CD4-positive, alpha-beta T cell (primary cell): ENCODE measurements at regions not wholly inside any gene's neighbourhood (a gene's known extent, or its start where the extent isn't known, plus 50 kb on each side); places are given as distances from the start of the nearest gene placed in this dataset.

Source experiments
- ATAC-seq: fragments of 200-7000 bp; cut with Tn5 transposase; one replicate; pipeline ENCODE4 v1.10.0; 2022; ENCODE audit warnings: mild to moderate bottlenecking; ENCODE audit not compliant: poor library complexity
- CTCF ChIA-PET: fragments of 350-600 bp; sonication (Branson Sonifier 250); formaldehyde crosslinking; loops from one replicate; lab custom pipeline; 2021; ENCODE audit warnings: antibody characterized with exemption, inconsistent platforms; lab: Charles Lee
- POLR2A ChIA-PET: fragments of 350-600 bp; sonication (Branson Sonifier 250); formaldehyde crosslinking; loops from one replicate; lab custom pipeline; 2021; ENCODE audit warnings: antibody characterized with exemption, inconsistent platforms; lab: Charles Lee
- DNase-seq, 14 experiments: peaks; one replicate each; pipeline ENCODE4 v3.0.0-alpha.2; 2013 to 2020; ENCODE audit warnings: mixed read lengths in 2 of 14
- H3K27ac ChIP-seq, 2 donors: one replicate each; pipeline versions ENCODE4 v1.5.1 to v1.7.0; 2013; ENCODE audit warnings: low read length in 2 of 2, low read depth in 1 of 2, mild to moderate bottlenecking in 1 of 2
- H3K27me3 ChIP-seq, 2 experiments: 1 replicate in 1 of 2; 2 replicates in 1 of 2; pipeline versions ENCODE4 v1.6.1 to v1.7.0; 2013; ENCODE audit warnings: low read length in 2 of 2, control low read depth in 1 of 2, mild to moderate bottlenecking in 1 of 2, moderate library complexity in 1 of 2; ENCODE audit not compliant: insufficient read depth in 2 of 2, control insufficient read depth in 1 of 2
- H3K36me3 ChIP-seq: one replicate; pipeline ENCODE4 v1.6.1; 2013; ENCODE audit warnings: low read length, control low read depth; ENCODE audit not compliant: insufficient read depth
- H3K4me1 ChIP-seq: one replicate; pipeline ENCODE4 v1.6.1; 2013; ENCODE audit warnings: low read length, control low read depth; ENCODE audit not compliant: insufficient read depth
- H3K4me3 ChIP-seq: one replicate; pipeline ENCODE4 v1.5.1; 2013; ENCODE audit warnings: mild to moderate bottlenecking, low read length, moderate library complexity
- H3K9me3 ChIP-seq, 2 experiments: 1 replicate in 1 of 2; 2 replicates in 1 of 2; pipeline versions ENCODE4 v1.6.1 to v1.7.0; 2013; ENCODE audit warnings: low read length in 2 of 2, mild to moderate bottlenecking in 2 of 2, control low read depth in 1 of 2, moderate library complexity in 1 of 2; ENCODE audit not compliant: control insufficient read depth in 1 of 2, insufficient read depth in 1 of 2
- H3K27ac Mint-ChIP-seq: one replicate; pipeline ENCODE4 v1.8.0; 2020; ENCODE audit warnings: mixed read lengths
- H3K27me3 Mint-ChIP-seq: one replicate; pipeline ENCODE4 v1.8.0; 2021; ENCODE audit warnings: mixed read lengths
- H3K36me3 Mint-ChIP-seq: one replicate; pipeline ENCODE4 v1.8.0; 2021; ENCODE audit warnings: low read depth, mixed read lengths
- H3K4me1 Mint-ChIP-seq: one replicate; pipeline ENCODE4 v1.8.0; 2021; ENCODE audit warnings: low read depth, mixed read lengths
- H3K4me3 Mint-ChIP-seq: one replicate; pipeline ENCODE4 v1.8.0; 2020; ENCODE audit warnings: mild to moderate bottlenecking, mixed read lengths
- H3K9me3 Mint-ChIP-seq: one replicate; pipeline ENCODE4 v1.8.0; 2020; ENCODE audit warnings: mixed read lengths
- intact Hi-C, 2 experiments: fragments of 100-400 bp; cut with DNase I in 1 of 2; cut with micrococcal nuclease in 1 of 2; formaldehyde crosslinking; loops; one replicate each; pipeline versions ENCODE4 v1.15.1 to v1.9.0; 2023 to 2025; cut with DNase I, micrococcal nuclease
- TF ChIP-seq, protein P1 (sequence below): fragments of 200-600 bp; IDR thresholded peaks from one replicate; pipeline ENCODE4 v1.8.0; 2022; ENCODE audit warnings: antibody characterized with exemption, mild to moderate bottlenecking

GRCh38 chr2:18411626-18412025, 148.8 kb downstream of the RDH14 start:
- Histone ChIP-seq H3K27ac (no peak overlapping the region), H3K36me3 (no peaks in the 10 kb centered on the region), H3K9me3 (no peaks in the 10 kb centered on the region), H3K4me1 (no peaks in the 10 kb centered on the region), H3K27me3 (peaks cover 0 to 8% of the 10 kb centered on the region in 2 experiments), H3K4me3 (no peak overlapping the region)
- H3K27me3 Mint-ChIP-seq: peaks cover 28% of the 10 kb centered on the region
- DNase-seq (no peak), ATAC-seq (no peak)
- H3K4me3 Mint-ChIP-seq: no peak overlapping the region
- intact Hi-C loops: no loop called here
- no peaks in the 10 kb centered on the region for H3K4me1 Mint-ChIP-seq
- no peaks in the 10 kb centered on the region for H3K9me3 Mint-ChIP-seq
- TF ChIP-seq, protein P1, sequence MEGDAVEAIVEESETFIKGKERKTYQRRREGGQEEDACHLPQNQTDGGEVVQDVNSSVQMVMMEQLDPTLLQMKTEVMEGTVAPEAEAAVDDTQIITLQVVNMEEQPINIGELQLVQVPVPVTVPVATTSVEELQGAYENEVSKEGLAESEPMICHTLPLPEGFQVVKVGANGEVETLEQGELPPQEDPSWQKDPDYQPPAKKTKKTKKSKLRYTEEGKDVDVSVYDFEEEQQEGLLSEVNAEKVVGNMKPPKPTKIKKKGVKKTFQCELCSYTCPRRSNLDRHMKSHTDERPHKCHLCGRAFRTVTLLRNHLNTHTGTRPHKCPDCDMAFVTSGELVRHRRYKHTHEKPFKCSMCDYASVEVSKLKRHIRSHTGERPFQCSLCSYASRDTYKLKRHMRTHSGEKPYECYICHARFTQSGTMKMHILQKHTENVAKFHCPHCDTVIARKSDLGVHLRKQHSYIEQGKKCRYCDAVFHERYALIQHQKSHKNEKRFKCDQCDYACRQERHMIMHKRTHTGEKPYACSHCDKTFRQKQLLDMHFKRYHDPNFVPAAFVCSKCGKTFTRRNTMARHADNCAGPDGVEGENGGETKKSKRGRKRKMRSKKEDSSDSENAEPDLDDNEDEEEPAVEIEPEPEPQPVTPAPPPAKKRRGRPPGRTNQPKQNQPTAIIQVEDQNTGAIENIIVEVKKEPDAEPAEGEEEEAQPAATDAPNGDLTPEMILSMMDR: no peak
- ChIA-PET CTCF (interaction anchor here (1.1 kb wide), 1 partner anchor 9 kb away, joined by 3 read pairs; no protein-coding TSS in a partner anchor), POLR2A (no interaction called here)
- H3K27ac Mint-ChIP-seq: no peak overlapping the region
- no peaks in the 10 kb centered on the region for H3K36me3 Mint-ChIP-seq

- no peak overlapping the region for H3K27ac ChIP-seq
- Mint-ChIP-seq H3K27ac (no peak overlapping the region), H3K27me3 (peaks cover 33% of the 10 kb centered on the region), H3K4me3 (no peak overlapping the region), H3K9me3 (no peaks in the 10 kb centered on the region), H3K4me1 (no peaks in the 10 kb centered on the region), H3K36me3 (no peaks in the 10 kb centered on the region)
- ATAC-seq (no peak), DNase-seq (no peak)
- H3K9me3 ChIP-seq: no peaks in the 10 kb centered on the region
- H3K27me3 ChIP-seq: peaks cover 0 to 8% of the 10 kb centered on the region in 2 experiments
- TF ChIP-seq, protein P1: no peak
- no peaks in the 10 kb centered on the region for H3K36me3 ChIP-seq
- intact Hi-C loops: no loop called here
- ChIA-PET CTCF (no interaction called here), POLR2A (no interaction called here)
- no peak overlapping the region for H3K4me3 ChIP-seq
- H3K4me1 ChIP-seq: no peaks in the 10 kb centered on the region
Measured at GRCh38 chr2:18410543-18410942, 149.9 kb downstream of the RDH14 start.

DNA sequence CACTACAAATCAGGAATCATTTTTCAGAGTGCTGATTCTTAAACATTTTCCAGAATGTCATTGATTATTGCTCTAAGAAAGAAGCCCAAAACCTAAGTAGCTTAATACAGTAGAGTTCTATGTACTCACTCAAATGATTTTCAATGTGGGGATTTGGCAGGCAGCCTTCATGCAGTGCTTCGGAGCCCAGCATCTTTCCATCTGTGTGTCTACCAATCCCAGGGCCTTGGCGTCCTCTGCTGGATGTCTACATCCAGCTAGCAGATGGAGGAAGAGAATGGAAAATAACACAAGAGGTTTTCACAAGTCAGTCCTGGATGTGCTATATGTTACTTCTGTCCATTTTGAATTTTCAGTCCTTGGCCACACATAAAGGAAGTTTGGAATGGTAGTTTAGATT, 151.8 kb downstream of the RDH14 start:
- H3K27me3 Mint-ChIP-seq: peaks cover 33% of the 10 kb centered on the region
- ChIA-PET POLR2A (no interaction called here), CTCF (interaction anchor here (1.5 kb wide), 1 partner anchor 10 kb away, joined by 3 read pairs; no protein-coding TSS in a partner anchor)
- Histone ChIP-seq H3K9me3 (no peaks in the 10 kb centered on the region), H3K4me1 (no peaks in the 10 kb centered on the region), H3K4me3 (no peak overlapping the region), H3K36me3 (no peaks in the 10 kb centered on the region), H3K27ac (no peak overlapping the region), H3K27me3 (peaks cover 0 to 8% of the 10 kb centered on the region in 2 experiments)
- DNase-seq: no peak
- no peak overlapping the region for H3K27ac Mint-ChIP-seq
- ATAC-seq: no peak
- H3K9me3 Mint-ChIP-seq: no peaks in the 10 kb centered on the region
- no peaks in the 10 kb centered on the region for H3K4me1 Mint-ChIP-seq
- intact Hi-C loops: no loop called here
- H3K4me3 Mint-ChIP-seq: no peak overlapping the region
- no peaks in the 10 kb centered on the region for H3K36me3 Mint-ChIP-seq
- TF ChIP-seq, protein P1: no peak
